ENCODE measurements at regions not wholly inside any gene's neighbourhood (a gene's known extent, or its start where the extent isn't known, plus 50 kb on each side); places are given as distances from the start of the nearest gene placed in this dataset.
"Not testable (repeated sequence)": the region's sequence is repeated elsewhere in the genome, so short reads cannot be mapped to it uniquely, and the experiment has no call there.

GRCh38 chr14:45698462-45699134 is 445.6 kb upstream of the MIS18BP1 start:
- no peak for DNase-seq

- DNase-seq = no peak
Observed at GRCh38 chr14:45686771-45687170, 433.8 kb upstream of the MIS18BP1 start.

- no peak for DNase-seq
Observed at GRCh38 chr14:45680531-45680930, 427.5 kb upstream of the MIS18BP1 start.

- no peak for DNase-seq
Observed at GRCh38 chr14:45679853-45680252, 426.9 kb upstream of the MIS18BP1 start.

- no peak for DNase-seq
Observed at GRCh38 chr14:45678163-45678562, 425.2 kb upstream of the MIS18BP1 start.

- DNase-seq = no peak
Observed at GRCh38 chr14:45673420-45673819, 420.4 kb upstream of the MIS18BP1 start.

- DNase-seq = peak; percentile 1
Observed at GRCh38 chr14:45664668-45665356, 411.8 kb upstream of the MIS18BP1 start.

GRCh38 chr14:45658917-45659299 is 405.9 kb upstream of the MIS18BP1 start:
- DNase-seq = no peak

GRCh38 chr14:45658226-45658916 is 405.4 kb upstream of the MIS18BP1 start:
- DNase-seq = no peak

- DNase-seq = no peak
Observed at GRCh38 chr14:45651890-45652289, 398.9 kb upstream of the MIS18BP1 start.

GRCh38 chr14:45650754-45651153 is 397.8 kb upstream of the MIS18BP1 start:
- DNase-seq = no peak

- no peak for DNase-seq
Observed at GRCh38 chr14:45649051-45649450, 396.0 kb upstream of the MIS18BP1 start.

- DNase-seq = no peak
Observed at GRCh38 chr14:45641541-45641940, 388.5 kb upstream of the MIS18BP1 start.

GRCh38 chr14:45634651-45635441 is 381.8 kb upstream of the MIS18BP1 start:
- not testable (repeated sequence) for DNase-seq

- no peak for DNase-seq
Observed at GRCh38 chr14:45633220-45633984, 380.4 kb upstream of the MIS18BP1 start.

GRCh38 chr14:45621731-45622130 is 368.7 kb upstream of the MIS18BP1 start:
- DNase-seq = no peak

GRCh38 chr14:45619831-45620230 is 366.8 kb upstream of the MIS18BP1 start:
- no peak for DNase-seq

- DNase-seq = no peak
Observed at GRCh38 chr14:45610318-45610717, 357.3 kb upstream of the MIS18BP1 start.

- DNase-seq = no peak
Observed at GRCh38 chr14:45587142-45587541, 334.1 kb upstream of the MIS18BP1 start.

- DNase-seq = no peak
Observed at GRCh38 chr14:45559626-45560025, 306.6 kb upstream of the MIS18BP1 start.

- DNase-seq = no peak
Observed at GRCh38 chr14:45558183-45558582, 305.2 kb upstream of the MIS18BP1 start.

GRCh38 chr14:45553981-45554380 is 301.0 kb upstream of the MIS18BP1 start:
- DNase-seq = no peak
